M059J (cell line): ENCODE measurements at regions not wholly inside any gene's neighbourhood (a gene's known extent, or its start where the extent isn't known, plus 50 kb on each side); places are given as distances from the start of the nearest gene placed in this dataset.
"Not testable (repeated sequence)": the region's sequence is repeated elsewhere in the genome, so short reads cannot be mapped to it uniquely, and the experiment has no call there.

Experiments used
- DNase-seq: peaks from one replicate; pipeline ENCODE4 v3.0.0-alpha.2; 2012; ENCODE audit warnings: low read depth

DNA sequence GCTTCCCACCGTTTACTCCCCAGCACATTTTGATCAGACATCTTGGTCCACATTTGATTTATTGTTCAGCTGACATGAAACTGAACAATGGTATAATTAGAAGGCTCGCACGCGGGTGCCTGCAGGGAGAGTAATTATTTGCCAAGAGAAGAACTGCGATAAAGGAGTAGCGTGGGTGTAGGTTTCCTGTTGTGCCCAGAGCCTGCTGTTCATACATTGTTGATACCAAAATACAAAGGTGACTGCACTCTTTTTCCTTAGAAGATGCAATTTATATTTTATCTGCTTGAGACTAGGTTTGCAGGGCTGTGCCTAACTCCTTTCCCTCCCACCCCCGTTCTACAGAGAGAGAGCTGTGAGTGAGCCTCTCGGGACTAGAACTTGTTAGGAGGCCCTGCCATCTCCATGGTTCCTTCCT, 241.8 kb upstream of the MSX2 start:
- DNase-seq = no peak

DNA sequence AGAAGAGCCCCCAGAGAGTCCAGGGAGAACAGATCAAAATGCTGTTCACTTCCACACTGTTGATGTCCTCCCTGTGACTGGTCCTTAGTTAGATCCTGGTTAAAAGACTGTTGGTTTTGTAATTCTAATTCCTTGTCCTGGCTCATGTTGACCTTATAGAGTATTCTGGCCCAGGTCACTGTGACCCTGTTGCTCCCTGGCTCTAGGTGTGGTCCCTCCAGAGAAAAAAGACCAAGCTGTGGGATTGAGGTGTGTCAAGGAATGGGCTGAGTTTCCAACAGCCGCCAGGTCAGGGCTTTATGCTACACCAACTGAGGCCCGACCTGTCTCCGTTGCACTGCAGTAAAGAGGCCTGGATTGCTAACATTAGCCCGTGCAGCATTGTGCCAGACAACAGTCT, 241.0 kb upstream of the MSX2 start:
- no peak for DNase-seq

DNA sequence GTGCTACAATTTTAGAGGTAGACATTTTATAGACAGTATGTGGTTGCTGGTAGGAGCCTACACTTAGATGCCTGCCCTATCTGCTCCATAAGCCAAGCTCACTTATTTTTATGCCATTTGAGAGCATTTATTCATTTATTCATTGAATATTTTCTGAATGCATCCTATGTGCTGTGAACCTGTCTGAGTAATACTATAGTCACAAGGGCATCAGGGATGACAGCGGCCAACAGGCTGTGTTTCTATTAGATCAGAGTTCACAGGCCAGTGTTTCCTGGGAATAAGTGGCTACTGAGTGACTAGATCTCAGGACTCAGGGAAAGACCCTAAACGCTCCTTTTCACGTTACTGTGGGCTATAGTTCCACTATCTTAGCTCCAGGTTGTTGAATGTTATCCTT, 235.2 kb upstream of the MSX2 start:
- DNase-seq = no peak

DNA sequence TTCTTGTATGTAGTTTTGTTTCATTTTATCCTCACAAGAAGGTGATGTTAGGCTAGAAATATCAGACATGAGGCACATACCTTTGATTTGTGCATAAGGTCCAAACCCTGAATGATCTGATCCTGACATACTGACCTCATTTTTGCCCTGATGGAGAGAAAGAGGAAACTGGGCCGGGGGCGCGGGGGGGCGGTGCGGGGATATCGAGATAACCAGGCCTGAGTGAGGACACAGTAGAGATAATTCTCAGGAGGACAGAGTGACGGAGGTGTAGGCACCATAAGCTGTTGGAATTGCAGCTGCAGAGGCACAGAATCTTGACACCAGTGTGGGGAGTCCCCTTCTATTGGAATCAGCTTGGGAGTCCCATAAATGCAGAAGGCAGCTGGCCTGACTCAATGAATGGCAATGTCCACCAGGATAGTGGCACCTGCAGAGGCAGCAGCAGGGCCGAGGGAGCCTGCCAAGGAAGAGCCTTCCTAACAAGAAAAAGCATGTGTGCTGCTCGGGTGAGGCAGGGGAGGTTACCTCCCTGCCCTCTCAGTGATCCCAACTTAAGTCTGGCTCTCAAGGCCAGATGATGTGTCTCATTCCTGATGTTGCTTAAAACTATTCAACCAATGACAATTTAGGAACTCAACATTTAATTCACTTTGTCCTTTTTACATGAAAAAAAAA, 234.3 kb upstream of the MSX2 start:
- no peak for DNase-seq

DNA sequence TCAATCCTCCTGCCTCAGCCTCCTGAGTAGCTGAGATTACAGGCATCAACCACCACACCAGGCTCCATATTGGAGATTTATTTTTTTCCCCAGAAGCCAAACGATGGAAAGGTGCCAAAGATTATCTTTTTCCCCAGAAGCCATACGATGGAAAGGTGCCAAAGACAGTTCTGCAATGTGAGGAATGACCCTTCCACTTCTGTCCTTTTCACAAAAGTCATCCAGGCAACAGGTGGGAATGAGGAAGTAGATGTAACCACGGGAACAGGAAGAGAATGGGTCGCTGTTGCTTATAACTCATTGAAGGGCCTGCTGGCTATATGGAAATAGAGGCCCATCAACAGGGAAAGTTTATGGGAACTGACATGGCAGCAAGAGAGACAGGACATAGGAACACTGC, 233.7 kb upstream of the MSX2 start:
- no peak for DNase-seq

DNA sequence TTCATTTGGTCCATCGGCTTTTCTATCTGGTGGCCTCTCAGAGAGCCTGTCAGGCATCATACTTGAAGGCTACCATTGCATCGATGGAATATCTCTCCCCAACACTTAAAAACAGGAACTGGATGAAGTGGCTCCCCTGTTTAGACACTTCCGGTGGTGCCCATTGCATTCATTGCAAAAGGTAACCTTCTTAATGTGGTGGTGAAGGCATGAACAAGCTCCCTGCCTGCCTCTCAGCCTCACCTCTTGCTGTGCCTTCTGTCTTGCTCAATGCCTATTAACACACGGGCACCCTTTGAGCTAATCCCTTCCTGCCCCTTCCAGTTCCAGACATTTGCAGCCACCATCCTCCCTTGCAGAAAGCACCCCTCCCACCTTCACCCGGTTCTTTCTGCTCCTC, 233.1 kb upstream of the MSX2 start:
- no peak for DNase-seq

DNA sequence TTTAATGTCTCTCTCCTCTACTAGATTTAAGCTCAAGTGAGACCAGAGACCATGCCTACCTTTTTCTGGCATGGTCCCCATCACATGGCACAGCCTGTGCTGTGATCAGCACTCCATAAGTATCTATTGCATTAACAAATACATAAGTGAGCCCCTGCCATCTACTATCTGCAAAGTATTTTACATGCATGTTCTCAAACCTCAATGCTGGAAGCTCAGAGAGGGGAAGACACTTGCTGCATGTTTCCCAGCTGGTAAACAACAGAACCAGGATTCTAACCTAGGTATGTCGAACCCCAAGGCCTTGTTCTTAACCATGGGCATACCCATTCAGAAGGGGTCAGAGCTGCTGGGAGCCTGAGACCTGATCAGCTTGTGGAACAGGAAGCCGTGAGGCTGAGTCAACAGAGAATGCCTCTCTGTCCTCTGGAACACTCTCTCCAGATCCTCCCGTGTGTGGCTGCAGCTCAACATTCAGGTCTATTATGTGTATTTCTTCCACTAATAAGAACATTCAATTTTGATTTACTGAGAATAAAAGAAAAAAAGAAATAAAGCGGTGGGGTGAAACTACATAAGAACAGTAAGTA, 232.5 kb upstream of the MSX2 start:
- DNase-seq = no peak

DNA sequence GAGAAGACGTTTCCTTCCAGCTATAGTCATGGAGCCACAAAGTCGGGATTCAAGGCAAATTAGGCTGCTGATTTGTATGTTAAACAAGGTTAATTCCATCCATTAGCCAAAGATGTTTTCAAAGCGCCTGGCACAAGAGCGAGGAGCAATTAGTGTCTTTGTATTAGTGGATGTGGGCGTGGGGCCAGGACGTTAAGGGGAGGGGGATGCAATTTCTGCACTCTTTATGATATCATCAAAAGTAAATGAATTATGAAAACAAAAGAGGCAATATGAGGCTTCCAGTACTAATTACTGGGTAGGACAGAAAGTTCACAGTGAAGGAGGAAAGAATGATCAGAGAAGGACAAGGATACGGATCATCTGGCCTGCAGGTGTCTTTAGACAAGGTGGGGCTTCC, 230.9 kb upstream of the MSX2 start:
- DNase-seq = no peak

DNA sequence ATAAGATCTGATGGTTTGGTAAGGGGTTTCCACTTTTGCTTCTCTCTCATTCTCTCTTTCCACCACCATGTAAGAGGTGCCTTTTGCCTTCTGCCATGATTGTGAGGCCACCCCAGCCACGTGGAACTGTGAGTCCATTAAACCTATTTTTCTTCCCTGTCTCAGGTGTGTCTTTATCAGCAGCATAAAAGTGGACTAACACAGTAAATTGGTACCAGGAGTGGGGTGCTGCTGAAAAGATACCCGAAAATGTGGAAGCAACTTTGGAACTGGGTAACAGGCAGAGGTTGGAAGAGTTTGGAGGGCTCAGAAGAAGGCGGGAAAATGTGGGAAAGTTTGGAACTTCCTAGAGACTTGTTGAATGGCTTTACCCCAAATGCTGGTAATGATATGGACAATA, 226.4 kb upstream of the MSX2 start:
- not testable (repeated sequence) for DNase-seq

DNA sequence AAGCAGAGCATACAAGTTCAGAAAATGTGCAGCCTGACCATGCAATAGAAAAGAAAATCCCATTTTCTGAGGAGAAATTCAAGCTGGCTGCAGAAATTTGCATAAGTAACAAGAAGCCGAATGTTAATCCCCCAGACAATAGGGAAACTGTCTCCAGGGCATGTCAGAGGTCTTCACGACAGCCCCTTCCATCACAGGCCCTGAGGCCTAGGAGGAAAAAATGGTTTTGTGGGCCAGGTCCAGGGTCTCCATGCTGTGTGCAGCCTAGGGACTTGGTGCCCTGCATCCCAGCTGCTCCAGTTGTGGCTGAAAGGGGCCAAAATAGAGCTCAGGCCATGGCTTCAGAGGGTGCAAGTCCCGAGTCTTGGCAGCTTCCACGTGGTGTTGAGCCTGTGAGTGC, 225.8 kb upstream of the MSX2 start:
- DNase-seq = not testable (repeated sequence)

DNA sequence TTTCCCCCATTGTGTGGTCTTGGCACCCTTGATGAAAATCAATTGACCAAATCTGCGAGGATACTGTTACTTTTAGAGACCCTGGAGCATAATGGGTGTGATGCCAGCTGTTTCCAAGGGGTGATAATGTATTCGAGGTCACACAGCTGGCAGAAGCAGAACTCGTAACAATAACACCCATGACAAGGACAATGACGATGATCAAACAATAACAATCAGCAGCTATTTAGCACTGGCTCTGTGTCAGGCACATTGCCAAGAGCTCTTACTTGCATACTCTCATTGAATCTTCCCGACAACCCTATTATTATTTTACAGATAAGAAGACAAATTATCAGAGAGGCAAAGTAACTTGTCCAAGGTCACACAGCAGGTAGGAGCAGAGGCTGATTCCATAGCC, 223.7 kb upstream of the MSX2 start:
- DNase-seq = no peak

DNA sequence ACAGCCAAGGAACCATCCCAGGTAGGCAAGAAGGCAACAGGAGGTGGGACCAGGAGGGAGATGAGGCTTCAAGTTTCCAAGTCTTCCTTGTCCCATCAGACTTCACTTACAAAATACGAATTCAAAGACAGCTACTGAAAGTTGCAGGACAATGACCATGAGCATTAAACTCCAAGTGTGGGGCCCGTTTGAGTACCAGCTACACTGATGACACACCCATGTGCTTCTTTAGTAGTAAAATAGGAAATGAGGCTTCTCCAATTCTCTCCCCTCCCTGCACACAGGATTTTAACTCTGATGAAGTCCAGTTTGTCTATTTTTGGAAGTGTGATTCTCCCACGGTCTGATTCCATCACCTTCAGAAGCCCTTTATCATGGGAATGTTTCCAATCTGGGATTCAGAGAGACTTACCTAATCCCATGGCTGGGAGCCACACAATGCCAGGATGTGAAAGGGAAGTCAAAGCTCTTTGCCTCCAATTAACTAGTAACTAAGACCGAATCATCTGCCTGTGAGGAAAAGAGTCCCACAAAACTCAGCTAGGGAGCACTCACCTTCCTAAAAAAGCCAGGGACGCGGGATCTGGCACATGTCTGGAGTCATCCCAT, 222.8 kb upstream of the MSX2 start:
- peak; percentile 98 for DNase-seq

DNA sequence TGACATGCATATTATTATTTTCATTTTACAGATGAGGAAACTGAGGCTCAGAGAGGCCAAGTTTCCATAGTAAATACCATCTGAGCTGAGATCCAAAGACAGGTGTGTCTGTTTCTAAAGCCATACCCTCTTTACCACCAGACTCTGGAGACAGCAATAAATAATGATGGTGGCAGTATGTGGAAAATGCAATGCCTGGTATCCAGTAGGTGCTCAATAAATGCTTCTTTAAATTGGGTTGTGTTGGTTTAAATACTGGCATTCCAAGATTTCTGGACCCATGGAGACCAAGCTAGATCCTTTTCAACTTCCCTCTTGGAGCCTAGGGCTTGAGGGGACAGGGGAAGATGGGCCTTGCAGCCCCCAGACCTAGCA, 221.3 kb upstream of the MSX2 start:
- DNase-seq = no peak

DNA sequence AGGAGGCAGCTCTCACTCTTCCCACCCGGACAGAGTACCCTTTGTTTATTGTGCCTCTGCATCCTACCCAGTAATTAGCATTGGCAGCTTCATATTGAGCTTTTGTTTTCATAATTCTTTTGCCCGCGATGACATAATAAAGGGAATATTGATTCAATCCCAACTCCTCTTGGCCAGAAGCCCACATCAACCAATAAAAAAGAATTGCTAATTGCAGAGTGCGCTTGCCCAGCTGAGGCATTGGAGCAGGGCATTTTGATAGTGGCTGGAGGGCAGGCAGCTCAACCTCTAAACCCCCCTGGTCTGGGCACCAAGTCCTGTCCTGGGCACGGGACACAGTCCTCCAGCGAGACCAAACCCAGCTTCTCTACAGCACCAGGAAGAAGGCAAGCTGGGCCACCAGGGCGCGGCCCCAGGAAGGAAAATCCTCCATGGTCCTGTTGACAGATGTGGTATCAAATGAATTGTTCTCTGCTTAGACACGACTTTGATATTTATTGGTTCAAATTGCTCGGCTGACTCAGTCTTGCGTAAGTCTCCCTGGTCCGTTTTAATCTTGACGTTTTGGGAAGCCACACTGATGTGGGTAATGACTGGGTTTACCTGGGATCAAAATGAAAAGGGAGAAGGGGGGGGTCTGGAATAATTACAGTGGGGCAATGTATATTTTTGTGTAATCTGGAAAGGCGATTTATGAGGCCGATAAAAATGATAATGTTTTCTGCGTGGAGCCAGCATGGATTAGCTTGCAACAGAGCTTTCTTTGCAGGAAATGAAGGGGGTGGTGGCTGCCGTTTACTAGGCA, 220.7 kb upstream of the MSX2 start:
- DNase-seq = peak; percentile 97

DNA sequence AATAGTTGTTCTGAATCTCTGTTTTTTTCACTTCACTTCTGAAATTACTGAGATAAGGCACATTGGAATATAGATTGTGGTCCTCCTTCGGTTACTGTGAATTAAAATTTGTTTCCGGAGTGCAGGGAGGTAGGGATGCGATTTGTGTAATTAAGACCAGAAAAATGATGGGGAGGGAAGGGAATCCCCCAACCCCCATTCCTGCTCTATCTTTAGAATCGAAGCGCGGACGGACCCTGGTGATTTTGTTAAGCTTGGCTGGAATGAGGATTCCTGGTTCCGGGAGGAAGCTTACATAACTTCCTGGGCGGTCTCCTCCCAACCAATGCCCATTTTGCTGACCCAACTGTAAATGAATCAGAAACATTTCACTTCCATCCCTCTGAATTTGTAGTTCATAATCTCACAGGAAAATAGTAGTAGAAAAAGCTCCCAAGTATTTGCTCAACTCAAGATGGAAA, 220.1 kb upstream of the MSX2 start:
- DNase-seq = peak; percentile 33

DNA sequence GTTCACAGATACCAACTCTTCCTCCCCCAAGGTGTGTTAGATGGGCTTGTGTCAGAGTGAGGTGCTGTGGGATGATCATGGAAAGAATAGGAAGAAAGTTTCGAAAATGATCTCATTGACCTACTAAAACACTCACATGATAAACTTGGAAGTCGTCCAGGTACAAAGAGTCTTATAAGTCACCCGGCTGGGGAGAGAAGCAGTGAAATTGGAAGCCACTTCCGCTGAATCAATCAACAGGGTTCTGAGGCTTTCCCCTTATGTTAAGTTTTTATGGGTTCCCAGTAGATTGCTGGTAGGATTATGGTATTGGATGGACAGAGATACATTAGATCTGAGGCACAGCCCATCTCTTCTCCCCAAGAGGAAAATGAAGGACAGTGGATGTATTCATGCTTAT, 218.8 kb upstream of the MSX2 start:
- peak; percentile 93 for DNase-seq

DNA sequence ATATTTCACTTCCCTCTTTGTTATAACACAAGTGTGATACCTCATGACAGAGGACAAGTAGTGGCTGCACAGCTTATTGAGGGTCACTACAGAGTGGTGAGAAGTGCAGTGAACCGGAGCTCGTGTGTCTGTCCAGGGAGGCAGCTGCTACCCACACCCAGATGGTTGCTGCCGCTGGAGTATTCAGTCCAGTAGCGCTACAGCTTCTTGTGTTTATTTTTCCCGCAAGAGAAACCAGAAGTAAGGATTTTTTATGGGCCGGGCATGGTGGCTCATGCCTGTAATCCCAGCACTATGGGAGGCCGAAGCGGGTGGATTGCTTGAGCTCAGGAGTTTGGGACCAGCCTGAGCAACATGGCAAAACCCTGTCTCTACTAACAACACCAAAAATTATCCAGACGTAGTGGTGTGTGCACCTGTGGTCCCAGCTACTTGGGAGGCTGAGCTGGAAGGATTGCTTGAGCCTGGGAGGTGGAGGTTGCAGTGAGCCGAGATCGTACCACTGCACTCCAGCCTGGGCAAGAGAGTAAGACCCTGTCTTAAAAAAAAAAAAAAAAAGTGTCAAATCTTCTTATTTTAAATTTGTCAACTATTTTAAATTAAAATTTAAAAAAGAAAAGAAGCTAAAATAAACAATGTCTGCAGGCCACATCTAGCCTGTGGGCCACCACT, 213.5 kb upstream of the MSX2 start:
- not testable (repeated sequence) for DNase-seq

DNA sequence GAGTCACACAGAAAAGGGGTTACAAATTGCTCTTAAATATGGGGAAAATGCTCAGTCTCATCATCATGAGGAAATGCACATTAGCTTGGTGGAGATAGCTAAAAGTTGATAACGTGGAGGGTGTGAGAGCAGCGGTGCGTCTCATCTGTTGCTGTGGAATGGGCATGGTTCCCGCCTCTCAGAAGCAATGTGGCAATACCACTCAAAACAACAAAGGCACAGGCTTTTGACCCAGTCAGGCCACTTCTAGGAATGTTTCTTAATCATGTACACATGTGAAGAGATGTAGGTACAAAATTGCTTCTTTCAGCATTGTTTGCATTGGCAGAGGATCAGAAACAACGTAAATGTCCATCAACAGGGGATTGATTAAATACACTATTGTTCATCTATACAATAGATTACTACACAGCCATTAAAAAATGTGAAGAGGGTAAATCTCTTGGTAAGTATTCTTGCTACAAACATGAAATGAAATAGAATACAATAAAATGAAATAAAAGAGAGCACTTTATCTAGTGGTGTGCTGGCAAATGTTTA, 212.6 kb upstream of the MSX2 start:
- no peak for DNase-seq

DNA sequence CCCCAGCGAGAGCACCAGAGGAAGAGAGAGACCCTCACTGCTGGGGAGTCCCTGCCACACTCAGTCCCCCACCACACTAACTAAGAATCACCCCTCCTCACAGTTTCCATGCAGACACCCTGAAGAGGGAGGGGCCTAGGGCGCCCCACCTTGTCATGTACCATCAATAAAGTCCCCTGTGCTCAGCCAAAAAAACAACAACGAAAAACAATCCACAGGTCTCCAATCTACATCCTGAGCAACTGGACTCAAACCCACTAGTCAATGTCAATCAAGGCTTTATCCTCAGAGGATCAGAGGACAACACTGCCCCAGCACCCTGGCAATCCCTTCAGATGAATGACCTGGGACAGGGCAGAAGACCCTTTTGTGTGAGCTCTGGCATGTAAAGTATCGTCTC, 210.1 kb upstream of the MSX2 start:
- no peak for DNase-seq

DNA sequence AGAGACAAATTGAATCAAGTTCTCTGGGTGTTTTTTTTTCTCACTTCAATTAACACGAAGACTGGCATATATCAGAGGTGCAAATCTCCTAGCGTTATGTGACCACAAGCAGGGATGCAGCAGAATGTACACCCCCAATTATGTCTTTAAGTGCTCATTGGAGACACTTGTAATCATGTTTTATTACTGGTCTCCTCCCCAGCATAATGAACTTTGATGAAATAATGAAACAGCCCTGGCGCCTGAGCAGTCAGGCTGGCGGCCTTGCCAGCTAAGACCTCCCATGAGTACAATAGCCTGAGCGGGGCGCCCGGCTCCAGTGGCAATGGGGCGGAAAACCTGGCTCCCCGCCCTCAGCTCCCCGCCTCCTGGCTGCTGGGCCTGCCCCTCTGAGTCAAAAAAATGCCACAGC, 209.4 kb upstream of the MSX2 start:
- DNase-seq = no peak

DNA sequence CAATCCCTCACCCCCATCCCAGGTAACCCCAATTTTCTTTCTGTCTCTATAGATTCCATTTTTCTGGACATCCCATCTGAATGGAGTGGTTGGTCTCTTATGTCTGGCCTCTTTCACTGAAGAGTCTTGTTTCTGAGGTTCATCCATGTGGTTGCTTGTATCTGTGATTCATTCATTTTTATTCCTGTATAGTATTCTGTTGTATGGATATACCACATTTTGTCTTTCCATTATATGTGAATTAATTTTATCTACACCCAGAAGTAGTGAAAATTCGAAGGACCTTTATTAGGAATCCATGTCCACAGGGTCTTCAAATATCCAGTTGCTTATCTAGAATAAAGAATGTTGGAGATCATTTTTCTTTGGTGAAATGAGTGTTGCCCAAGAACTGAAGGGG, 207.6 kb upstream of the MSX2 start:
- no peak for DNase-seq

DNA sequence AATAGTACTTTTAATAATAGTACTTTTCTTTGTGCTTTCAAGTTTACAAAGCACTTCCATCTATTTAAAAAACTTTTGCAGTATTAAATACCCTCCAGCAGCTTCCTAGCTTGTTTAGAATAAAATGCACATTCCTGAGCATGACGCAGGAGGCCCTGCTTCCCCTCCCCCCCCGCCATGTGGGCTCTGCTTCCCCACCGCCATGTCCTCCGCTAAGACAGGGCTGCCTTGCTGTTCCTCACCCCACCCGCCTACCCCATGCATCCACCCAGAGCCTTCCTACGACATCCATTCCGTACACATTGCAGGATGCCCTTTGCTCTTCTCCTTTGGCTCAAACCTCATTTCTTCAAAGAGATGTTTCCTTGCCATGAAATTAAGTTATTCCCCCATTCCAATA, 205.9 kb upstream of the MSX2 start:
- no peak for DNase-seq
